IMR-90 (cell line): ENCODE measurements at regions not wholly inside any gene's neighbourhood (a gene's known extent, or its start where the extent isn't known, plus 50 kb on each side); places are given as distances from the start of the nearest gene placed in this dataset.

Experiments used
- ATAC-seq: fragments of 200-7000 bp; cut with Tn5 transposase; 2 replicates; pipeline ENCODE4 v1.9.1; 2020; ENCODE audit warnings: low read depth, mild to moderate bottlenecking, moderate library complexity
- BruUV-seq: library from RNA; stranded (reverse); fragments of 400-500 nt; replicated peaks from 2 replicates; lab custom pipeline; 2021; lab: Mats Ljungman, UMichigan
- CTCF ChIA-PET: fragments of 300-600 bp; formaldehyde crosslinking; extraction: SDS; loops from one replicate; lab custom pipeline; 2021; ENCODE audit warnings: antibody characterized with exemption; lab: Yijun Ruan, JAX
- POLR2A ChIA-PET: fragments of 300-600 bp; sonication (Branson Sonifier 250); formaldehyde crosslinking; loops from one replicate; lab custom pipeline; 2022; ENCODE audit warnings: antibody characterized with exemption; ENCODE audit not compliant: unreplicated experiment; lab: Charles Lee
- DNase-seq: peaks from one replicate; pipeline ENCODE4 v3.0.0; 2013
- H2AFZ ChIP-seq: replicated peaks from 2 replicates; pipeline ENCODE3; 2013; ENCODE audit warnings: low read length, mild to moderate bottlenecking; ENCODE audit not compliant: poor library complexity
- H2AK5ac ChIP-seq: 2 replicates; pipeline ENCODE4 v1.6.1; 2013; ENCODE audit warnings: low read depth, low read length, inconsistent platforms
- H2AK9ac ChIP-seq: replicated peaks from 2 replicates; pipeline ENCODE3; 2013; ENCODE audit warnings: mild to moderate bottlenecking, low read depth, low read length, moderate library complexity; ENCODE audit not compliant: poor library complexity
- H2BK120ac ChIP-seq: 2 replicates; pipeline ENCODE4 v1.6.1; 2013; ENCODE audit warnings: low read depth, low read length, inconsistent platforms
- H2BK15ac ChIP-seq: 3 replicates; pipeline ENCODE4 v1.6.1; 2013; ENCODE audit warnings: low read depth, low read length, inconsistent platforms
- H2BK20ac ChIP-seq: 2 replicates; pipeline ENCODE4 v1.6.1; 2013; ENCODE audit warnings: low read depth, mild to moderate bottlenecking, inconsistent platforms, low read length, moderate library complexity
- H2BK5ac ChIP-seq: 2 replicates; pipeline ENCODE4 v1.6.1; 2013; ENCODE audit warnings: mild to moderate bottlenecking, low read depth, low read length, inconsistent platforms; ENCODE audit not compliant: poor library complexity, severe bottlenecking
- H3K14ac ChIP-seq: replicated peaks from 2 replicates; pipeline ENCODE4 v1.6.1; 2013; ENCODE audit warnings: low read depth, low read length, inconsistent platforms
- H3K18ac ChIP-seq: 2 replicates; pipeline ENCODE4 v1.6.1; 2013; ENCODE audit warnings: low read depth, low read length, control low read depth
- H3K23ac ChIP-seq: 2 replicates; pipeline ENCODE4 v1.6.1; 2013; ENCODE audit warnings: low read depth, low read length, inconsistent platforms
- H3K27ac ChIP-seq: 2 replicates; pipeline ENCODE4 v1.5.1; 2013; ENCODE audit warnings: mild to moderate bottlenecking, control low read depth, low read length; ENCODE audit not compliant: insufficient read depth
- H3K27me3 ChIP-seq: 2 replicates; pipeline ENCODE4 v1.6.1; 2013; ENCODE audit warnings: low read length; ENCODE audit not compliant: control insufficient read depth, insufficient read depth
- H3K36me3 ChIP-seq: 2 replicates; pipeline ENCODE4 v1.6.1; 2013; ENCODE audit warnings: low read length, mixed read lengths; ENCODE audit not compliant: control insufficient read depth, insufficient read depth
- H3K4ac ChIP-seq: 2 replicates; pipeline ENCODE4 v1.6.1; 2013; ENCODE audit warnings: low read depth, low read length, inconsistent platforms
- H3K4me1 ChIP-seq: 2 replicates; pipeline ENCODE4 v1.6.1; 2013; ENCODE audit warnings: low read length, mixed read lengths; ENCODE audit not compliant: control insufficient read depth, insufficient read depth
- H3K4me2 ChIP-seq: 2 replicates; pipeline ENCODE4 v1.6.1; 2013; ENCODE audit warnings: low read depth, mild to moderate bottlenecking, control low read depth, low read length, moderate library complexity
- H3K4me3 ChIP-seq: 2 replicates; pipeline ENCODE4 v1.5.1; 2013; ENCODE audit warnings: low read depth, mild to moderate bottlenecking, control low read depth, low read length, moderate library complexity; ENCODE audit not compliant: insufficient read depth
- H3K56ac ChIP-seq: 2 replicates; pipeline ENCODE4 v1.6.1; 2013; ENCODE audit warnings: low read length, inconsistent platforms; ENCODE audit not compliant: insufficient read depth; ENCODE audit errors: extremely low read depth
- H3K79me1 ChIP-seq, 2 experiments: 2 replicates each; pipeline ENCODE4 v1.6.1; 2013; ENCODE audit warnings: low read length in 2 of 2, inconsistent platforms in 1 of 2, low read depth in 1 of 2
- H3K9ac ChIP-seq: 2 replicates; pipeline ENCODE4 v1.6.1; 2013; ENCODE audit warnings: low read depth, low read length, control low read depth
- H3K9me1 ChIP-seq: 2 replicates; pipeline ENCODE4 v1.6.1; 2013; ENCODE audit warnings: low read length, inconsistent platforms; ENCODE audit not compliant: insufficient read depth
- H3K9me3 ChIP-seq: 2 replicates; pipeline ENCODE4 v1.6.1; 2013; ENCODE audit warnings: low read length; ENCODE audit not compliant: control insufficient read depth, insufficient read depth
- H4K20me1 ChIP-seq: 2 replicates; pipeline ENCODE4 v1.6.1; 2013; ENCODE audit warnings: low read length, inconsistent platforms; ENCODE audit not compliant: insufficient read depth
- H4K5ac ChIP-seq: 2 replicates; pipeline ENCODE4 v1.6.1; 2013; ENCODE audit warnings: mild to moderate bottlenecking, low read depth, low read length, control low read depth
- H4K8ac ChIP-seq, 2 experiments: 2 replicates each; pipeline ENCODE4 v1.6.1; 2013; ENCODE audit warnings: low read depth in 2 of 2, low read length in 2 of 2, control low read depth in 1 of 2, inconsistent platforms in 1 of 2
- H4K91ac ChIP-seq: 2 replicates; pipeline ENCODE4 v1.6.1; 2013; ENCODE audit warnings: low read depth, low read length, inconsistent platforms; ENCODE audit not compliant: insufficient read depth
- BHLHE40 ChIP-seq: fragments of 150-350 bp; IDR thresholded peaks from 2 replicates; pipeline ENCODE4 v1.6.1; 2016; ENCODE audit warnings: mild to moderate bottlenecking, low read depth, low read length
- MXI1 ChIP-seq: IDR thresholded peaks from 2 replicates; pipeline ENCODE4 v1.6.1; 2012; ENCODE audit warnings: low read depth, mild to moderate bottlenecking, low read length, moderate library complexity, borderline replicate concordance
- RCOR1 ChIP-seq: IDR thresholded peaks from 2 replicates; pipeline ENCODE4 v1.6.1; 2012; ENCODE audit warnings: mild to moderate bottlenecking, low read length, improper control_type of control experiment; ENCODE audit not compliant: insufficient replicate concordance
- WGBS, 2 experiments: methylation state at CpG; one replicate each; pipeline versions ENCODE4 v1.1.5 to v1.1.7; 2013; ENCODE audit warnings: missing lambda C conversion rate in 2 of 2; ENCODE audit not compliant: insufficient read length in 1 of 2; ENCODE audit errors: extremely low coverage in 2 of 2; 5-methylcytosine and 5-hydroxymethylcytosine counted together
- dilution Hi-C: fragments of 300-500 bp; cut with HindIII; formaldehyde crosslinking; loops from one replicate; pipeline ENCODE4 v1.14.3; 2018; ENCODE audit warnings: low sequenced_read_pairs; ENCODE audit not compliant: unreplicated experiment
- in situ Hi-C: fragments of 300-500 bp; cut with MboI; formaldehyde crosslinking; loops from 3 replicates; pipeline ENCODE4 v1.14.3; 2019; ENCODE audit warnings: low sequenced_read_pairs, inconsistent platforms, mixed read lengths
- intact Hi-C: fragments of 100-400 bp; cut with micrococcal nuclease; formaldehyde crosslinking; loops from 2 replicates; pipeline ENCODE4 v1.10.0; 2022
- TF ChIP-seq, protein P1 (sequence below): conservative IDR thresholded peaks from 2 replicates; pipeline ENCODE4 v1.5.1; 2012; ENCODE audit warnings: mild to moderate bottlenecking, low read depth, low read length, improper control_type of control experiment
- TF ChIP-seq, protein P2 (sequence below): fragments of 150-350 bp; IDR thresholded peaks from 2 replicates; pipeline ENCODE4 v1.6.1; 2017; ENCODE audit warnings: mild to moderate bottlenecking, antibody characterized with exemption, low read length, low read depth

- intact Hi-C loops (no loop called here), in situ Hi-C loops (loop anchor here (25.0 kb wide), 1 partner anchor 629 kb away; the partner anchor contains the start of gene ARFGEF2), dilution Hi-C loops (no loop called here)
- DNase-seq (peak; percentile 93), ATAC-seq (peak; percentile 60; the same call in 1 of the 2 replicates)
- no peak overlapping the region for H2BK120ac ChIP-seq
- no peak overlapping the region for H4K91ac ChIP-seq
- H2AK5ac ChIP-seq = no peak overlapping the region
- H3K18ac ChIP-seq = no peak overlapping the region
- H2AK9ac ChIP-seq = no peak overlapping the region
- ChIA-PET CTCF (no interaction called here), POLR2A (no interaction called here)
- H3K9me1 ChIP-seq = no peaks in the 10 kb centered on the region
- no peak overlapping the region for H3K56ac ChIP-seq
- no peak overlapping the region for H3K14ac ChIP-seq
- no TSS peak for BruUV-seq
- TF ChIP-seq, protein P1, sequence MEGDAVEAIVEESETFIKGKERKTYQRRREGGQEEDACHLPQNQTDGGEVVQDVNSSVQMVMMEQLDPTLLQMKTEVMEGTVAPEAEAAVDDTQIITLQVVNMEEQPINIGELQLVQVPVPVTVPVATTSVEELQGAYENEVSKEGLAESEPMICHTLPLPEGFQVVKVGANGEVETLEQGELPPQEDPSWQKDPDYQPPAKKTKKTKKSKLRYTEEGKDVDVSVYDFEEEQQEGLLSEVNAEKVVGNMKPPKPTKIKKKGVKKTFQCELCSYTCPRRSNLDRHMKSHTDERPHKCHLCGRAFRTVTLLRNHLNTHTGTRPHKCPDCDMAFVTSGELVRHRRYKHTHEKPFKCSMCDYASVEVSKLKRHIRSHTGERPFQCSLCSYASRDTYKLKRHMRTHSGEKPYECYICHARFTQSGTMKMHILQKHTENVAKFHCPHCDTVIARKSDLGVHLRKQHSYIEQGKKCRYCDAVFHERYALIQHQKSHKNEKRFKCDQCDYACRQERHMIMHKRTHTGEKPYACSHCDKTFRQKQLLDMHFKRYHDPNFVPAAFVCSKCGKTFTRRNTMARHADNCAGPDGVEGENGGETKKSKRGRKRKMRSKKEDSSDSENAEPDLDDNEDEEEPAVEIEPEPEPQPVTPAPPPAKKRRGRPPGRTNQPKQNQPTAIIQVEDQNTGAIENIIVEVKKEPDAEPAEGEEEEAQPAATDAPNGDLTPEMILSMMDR = no peak
- TF ChIP-seq, protein P2, sequence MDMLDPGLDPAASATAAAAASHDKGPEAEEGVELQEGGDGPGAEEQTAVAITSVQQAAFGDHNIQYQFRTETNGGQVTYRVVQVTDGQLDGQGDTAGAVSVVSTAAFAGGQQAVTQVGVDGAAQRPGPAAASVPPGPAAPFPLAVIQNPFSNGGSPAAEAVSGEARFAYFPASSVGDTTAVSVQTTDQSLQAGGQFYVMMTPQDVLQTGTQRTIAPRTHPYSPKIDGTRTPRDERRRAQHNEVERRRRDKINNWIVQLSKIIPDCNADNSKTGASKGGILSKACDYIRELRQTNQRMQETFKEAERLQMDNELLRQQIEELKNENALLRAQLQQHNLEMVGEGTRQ = peak; percentile 75
- TF ChIP-seq MXI1 = peak; percentile 74; the same call in 1 of the 2 replicates
- TF ChIP-seq RCOR1 = no peak
- TF ChIP-seq BHLHE40 = peak; percentile 74
- no peak overlapping the region for H3K23ac ChIP-seq
- H2BK20ac ChIP-seq = no peak overlapping the region
- H3K4me1 ChIP-seq = peaks cover 4% of the 10 kb centered on the region
- no peaks in the 10 kb centered on the region for H3K36me3 ChIP-seq
- no peaks in the 10 kb centered on the region for H3K79me1 ChIP-seq
- H3K4me3 ChIP-seq = no peak overlapping the region
- H4K8ac ChIP-seq = no peak overlapping the region
- H2BK15ac ChIP-seq = no peak overlapping the region
- H3K4ac ChIP-seq = no peak overlapping the region
- no peaks in the 10 kb centered on the region for H4K20me1 ChIP-seq
- 84% methylated on average over 5 of the region's 13 CpGs; no CpG with 5 or more reads in 1 of the 2 experiments for WGBS, 2 experiments
- H3K9ac ChIP-seq = no peak overlapping the region
- H3K9me3 ChIP-seq = no peaks in the 10 kb centered on the region
- H3K4me2 ChIP-seq = no peak overlapping the region
- no peak overlapping the region for H2BK5ac ChIP-seq
- H3K27me3 ChIP-seq = no peaks in the 10 kb centered on the region; the same call in 1 of the 2 replicates
- H2AFZ ChIP-seq = no peak overlapping the region
- no peak overlapping the region for H4K5ac ChIP-seq
- no peak overlapping the region for H3K27ac ChIP-seq
Measured at GRCh38 chr20:48283470-48284110, 498.3 kb upstream of the SULF2 start.
